Stomach (tissue), 8 donors: ENCODE measurements at regions not wholly inside any gene's neighbourhood (a gene's known extent, or its start where the extent isn't known, plus 50 kb on each side); places are given as distances from the start of the nearest gene placed in this dataset.

Experiments used
- DNase-seq, 2 donors: peaks; one replicate each; pipeline versions ENCODE4 v3.0.0 to v3.0.0-alpha.2; 2013 to 2019
- H3K27ac ChIP-seq, 5 donors: fragments of 200-600 bp in 4 of 5; sonication (generic) in 4 of 5; one replicate each; pipeline ENCODE4 v1.5.1; 2013 to 2019; ENCODE audit warnings: mild to moderate bottlenecking in 1 of 5, moderate library complexity in 1 of 5
- H3K27me3 ChIP-seq, 3 donors: fragments of 200-600 bp; sonication (generic); one replicate each; pipeline ENCODE4 v1.5.1; 2017 to 2019; ENCODE audit warnings: mixed run types in 1 of 3
- H3K36me3 ChIP-seq, 4 donors: fragments of 200-600 bp; sonication (generic); 1 replicate in 3 of 4; 2 replicates in 1 of 4; pipeline ENCODE4 v1.5.1; 2016 to 2019
- H3K4me1 ChIP-seq, 4 donors: fragments of 200-600 bp; sonication (generic); one replicate each; pipeline ENCODE4 v1.5.1; 2016 to 2019
- H3K4me3 ChIP-seq, 4 donors: fragments of 200-600 bp; sonication (generic) in 3 of 4; one replicate each; pipeline ENCODE4 v1.5.1; 2016 to 2019; ENCODE audit warnings: mild to moderate bottlenecking in 1 of 4
- H3K9me3 ChIP-seq, 4 donors: fragments of 200-600 bp; sonication (generic); one replicate each; pipeline ENCODE4 v1.5.1; 2016 to 2019
- EP300 ChIP-seq: sonication (generic); formaldehyde crosslinking; IDR thresholded peaks from one replicate; pipeline ENCODE4 v1.6.1; 2017; ENCODE audit warnings: antibody characterized with exemption
- POLR2A ChIP-seq, 4 donors: fragments of 450-650 bp; IDR thresholded peaks; one replicate each; pipeline ENCODE4 v1.6.1; 2016; ENCODE audit warnings: antibody characterized with exemption in 4 of 4, control low read depth in 2 of 4, mild to moderate bottlenecking in 1 of 4, moderate library complexity in 1 of 4
- POLR2AphosphoS5 ChIP-seq, 3 donors: sonication (generic); formaldehyde crosslinking; IDR thresholded peaks; one replicate each; pipeline ENCODE4 v1.6.1; 2016; ENCODE audit warnings: antibody characterized with exemption in 3 of 3
- WGBS, 5 donors: extraction: QIAGEN DNeasy Blood & Tissue Kit in 3 of 5; methylation state at CpG; one replicate each; pipeline versions ENCODE4 v1.1.5 to v1.1.7; 2013 to 2018; 5-methylcytosine and 5-hydroxymethylcytosine counted together
- intact Hi-C: fragments of 100-400 bp; cut with DNase I; formaldehyde crosslinking; loops from one replicate; pipeline ENCODE4 v1.15.1; 2023; ENCODE audit warnings: low total_unique reads
- TF ChIP-seq, protein P1 (sequence below), 7 experiments: fragments of 450-650 bp in 4 of 7; fragments of 200-600 bp in 3 of 7; sonication (generic) in 3 of 7; IDR thresholded peaks; one replicate each; pipeline ENCODE4 v1.5.1; 2016 to 2019; ENCODE audit warnings: antibody characterized with exemption in 7 of 7, control low read depth in 2 of 7, mild to moderate bottlenecking in 1 of 7
- donor health status: healthy with polysubstance abuse.
- donor health status: Bipolar disorder and iron deficiency.
- donor health status: healthy.

DNA sequence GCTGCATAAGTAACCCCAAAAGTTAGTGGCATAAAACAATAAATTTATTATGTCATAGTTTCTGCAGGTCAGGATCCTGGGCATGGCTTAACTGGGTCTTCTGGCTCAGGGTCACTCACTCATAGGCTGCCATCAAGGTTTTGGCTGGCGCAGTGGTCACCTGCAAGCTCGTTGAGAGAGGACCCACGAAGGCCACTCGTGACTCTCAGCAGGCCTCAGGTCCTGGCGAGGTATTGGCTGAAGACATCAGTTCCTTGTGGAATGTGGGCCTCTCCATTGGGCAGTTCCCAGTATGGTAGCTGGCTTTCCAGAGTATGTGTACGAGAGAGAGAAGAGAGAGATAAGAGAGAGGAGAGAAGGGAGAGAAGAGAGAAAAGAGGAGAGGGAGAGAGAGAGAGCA, 138.3 kb upstream of the KLF14 start:
- H3K36me3 ChIP-seq, result peaks cover 18 to 94% (median 89%) of the 10 kb centered on the region in 4 donors
- TF ChIP-seq, protein P1, sequence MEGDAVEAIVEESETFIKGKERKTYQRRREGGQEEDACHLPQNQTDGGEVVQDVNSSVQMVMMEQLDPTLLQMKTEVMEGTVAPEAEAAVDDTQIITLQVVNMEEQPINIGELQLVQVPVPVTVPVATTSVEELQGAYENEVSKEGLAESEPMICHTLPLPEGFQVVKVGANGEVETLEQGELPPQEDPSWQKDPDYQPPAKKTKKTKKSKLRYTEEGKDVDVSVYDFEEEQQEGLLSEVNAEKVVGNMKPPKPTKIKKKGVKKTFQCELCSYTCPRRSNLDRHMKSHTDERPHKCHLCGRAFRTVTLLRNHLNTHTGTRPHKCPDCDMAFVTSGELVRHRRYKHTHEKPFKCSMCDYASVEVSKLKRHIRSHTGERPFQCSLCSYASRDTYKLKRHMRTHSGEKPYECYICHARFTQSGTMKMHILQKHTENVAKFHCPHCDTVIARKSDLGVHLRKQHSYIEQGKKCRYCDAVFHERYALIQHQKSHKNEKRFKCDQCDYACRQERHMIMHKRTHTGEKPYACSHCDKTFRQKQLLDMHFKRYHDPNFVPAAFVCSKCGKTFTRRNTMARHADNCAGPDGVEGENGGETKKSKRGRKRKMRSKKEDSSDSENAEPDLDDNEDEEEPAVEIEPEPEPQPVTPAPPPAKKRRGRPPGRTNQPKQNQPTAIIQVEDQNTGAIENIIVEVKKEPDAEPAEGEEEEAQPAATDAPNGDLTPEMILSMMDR (IDR thresholded peaks at IDR 0.05), result no peak
- no peak for TF ChIP-seq POLR2AphosphoS5 (IDR thresholded peaks at IDR 0.05)
- no peak for TF ChIP-seq EP300
- TF ChIP-seq POLR2A (IDR thresholded peaks at IDR 0.05), result no peak
- H3K4me3 ChIP-seq, result no peak overlapping the region
- no peak for DNase-seq
- no peak overlapping the region for H3K27ac ChIP-seq
- intact Hi-C loops, result no loop called here
- 83 to 94% (median 89%) methylated on average over 6 of the region's 6 CpGs for WGBS, 5 donors
- peaks cover 11 to 35% (median 21%) of the 10 kb centered on the region in 4 donors for H3K4me1 ChIP-seq
- no peaks in the 10 kb centered on the region for H3K27me3 ChIP-seq
- no peaks in the 10 kb centered on the region for H3K9me3 ChIP-seq

DNA sequence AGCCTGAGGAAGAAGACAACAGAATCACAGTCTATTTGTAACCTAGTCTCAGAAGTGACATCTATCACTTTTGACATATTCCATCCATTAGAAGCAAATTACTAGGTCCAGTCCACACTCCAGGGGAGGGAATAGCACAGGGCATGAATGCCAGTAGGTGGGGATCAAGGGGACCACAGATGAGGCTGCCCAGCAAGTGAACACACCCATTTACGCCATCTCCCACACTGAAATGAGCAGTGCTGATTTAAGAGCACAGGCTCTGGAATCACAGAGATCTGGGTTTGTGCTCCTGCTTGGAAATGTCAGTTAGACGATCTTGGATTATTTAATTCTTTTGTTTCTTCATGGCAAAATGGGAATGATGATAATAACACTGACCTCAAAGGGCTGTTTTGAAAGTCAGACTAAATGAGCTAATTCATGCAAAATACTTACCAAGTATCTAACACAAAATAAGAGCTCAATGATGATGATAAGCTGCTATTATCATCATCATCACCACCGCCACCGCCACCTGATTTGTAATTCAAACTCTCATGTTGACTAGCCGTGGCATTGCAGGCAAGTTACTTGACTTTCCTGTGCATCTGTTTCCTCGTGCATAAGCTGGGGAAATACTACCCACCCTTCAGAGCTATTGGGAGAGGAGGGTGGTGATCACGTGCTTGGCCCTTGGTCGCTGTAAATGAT, 138.9 kb upstream of the KLF14 start:
- Histone ChIP-seq H3K27ac (no peak overlapping the region), H3K9me3 (no peaks in the 10 kb centered on the region), H3K27me3 (no peaks in the 10 kb centered on the region), H3K4me1 (peaks cover 11 to 38% (median 21%) of the 10 kb centered on the region in 4 donors), H3K36me3 (peaks cover 23 to 95% (median 89%) of the 10 kb centered on the region in 4 donors), H3K4me3 (no peak overlapping the region)
- WGBS, 5 donors, result 76 to 86% (median 77%) methylated on average over 8 of the region's 8 CpGs
- TF ChIP-seq, protein P1 (IDR thresholded peaks at IDR 0.05), result no peak
- TF ChIP-seq EP300 (no peak), POLR2A (IDR thresholded peaks at IDR 0.05) (no peak), POLR2AphosphoS5 (IDR thresholded peaks at IDR 0.05) (no peak)
- DNase-seq, result no peak
- intact Hi-C loops, result no loop called here

GRCh38 chr7:130874071-130874915, 140.3 kb upstream of the KLF14 start:
- Histone ChIP-seq H3K27ac (no peak overlapping the region), H3K4me1 (peaks cover 11 to 35% (median 21%) of the 10 kb centered on the region in 4 donors), H3K36me3 (peaks cover 32 to 96% (median 89%) of the 10 kb centered on the region in 4 donors), H3K4me3 (no peak overlapping the region), H3K9me3 (no peaks in the 10 kb centered on the region), H3K27me3 (no peaks in the 10 kb centered on the region)
- intact Hi-C loops, result no loop called here
- no peak for DNase-seq
- TF ChIP-seq POLR2A (IDR thresholded peaks at IDR 0.05) (no peak), EP300 (no peak), POLR2AphosphoS5 (IDR thresholded peaks at IDR 0.05) (no peak)
- TF ChIP-seq, protein P1 (IDR thresholded peaks at IDR 0.05), result no peak
- WGBS, 5 donors, result 85 to 93% (median 87%) methylated on average over 6 of the region's 6 CpGs

GRCh38 chr7:130875265-130875741, 141.3 kb upstream of the KLF14 start:
- peak; percentile 65 to 71 for DNase-seq
- peaks cover 33 to 94% (median 83%) of the 10 kb centered on the region in 4 donors for H3K36me3 ChIP-seq
- TF ChIP-seq, protein P1 (IDR thresholded peaks at IDR 0.05), result peak in 5 of 7 experiments; percentile 85 to 93 (median 88)
- no peak for TF ChIP-seq POLR2A (IDR thresholded peaks at IDR 0.05)
- H3K4me3 ChIP-seq, result no peak overlapping the region
- H3K9me3 ChIP-seq, result no peaks in the 10 kb centered on the region
- H3K27me3 ChIP-seq, result no peaks in the 10 kb centered on the region
- 19 to 32% (median 24%) methylated on average over 6 of the region's 6 CpGs for WGBS, 5 donors
- no peak overlapping the region for H3K27ac ChIP-seq
- intact Hi-C loops, result no loop called here
- H3K4me1 ChIP-seq, result peaks cover 11 to 41% (median 21%) of the 10 kb centered on the region in 4 donors
